ENCODE measurements at regions not wholly inside any gene's neighbourhood (a gene's known extent, or its start where the extent isn't known, plus 50 kb on each side); places are given as distances from the start of the nearest gene placed in this dataset.

DNA sequence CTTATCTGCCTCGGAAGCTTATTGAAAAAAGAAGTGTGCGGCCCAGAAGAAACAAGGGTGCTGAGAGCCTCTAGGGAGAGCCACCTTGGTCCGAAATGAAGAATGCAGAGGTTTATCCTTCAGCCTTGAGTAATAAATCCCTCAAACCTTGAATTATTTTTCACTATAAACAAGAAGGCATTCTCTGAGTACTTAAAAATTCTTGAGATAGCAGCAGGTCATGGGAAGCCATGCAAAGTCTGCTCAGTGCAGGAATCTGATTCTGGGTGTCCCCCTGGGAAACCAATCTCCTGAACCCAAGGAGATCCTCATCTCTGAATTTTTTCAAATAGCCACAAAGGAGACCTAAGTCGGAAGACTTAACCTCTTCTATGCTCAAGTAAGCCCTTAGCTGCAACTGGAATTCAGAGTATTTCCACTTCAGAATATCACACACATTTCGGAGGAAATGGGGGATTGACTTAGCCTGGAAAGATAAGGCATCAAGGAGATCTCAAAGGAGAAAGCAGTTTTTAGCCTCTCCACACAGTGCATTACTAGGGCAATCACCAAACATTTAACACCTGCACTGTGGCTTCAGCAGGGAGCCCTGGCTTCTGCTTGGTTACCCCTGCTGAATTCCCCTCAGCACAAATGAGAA lies 365.0 kb downstream of the ETS1 start:
- intact Hi-C loops (cut with DNase I; ENCODE audit: low total_unique reads), result no loop called here
- peaks cover 0 to 3% of the 10 kb centered on the region in 2 donors for H3K27me3 ChIP-seq
- H3K4me3 ChIP-seq, result no peak overlapping the region
- no peaks in the 10 kb centered on the region for H3K36me3 ChIP-seq
- H3K27ac ChIP-seq, result no peak overlapping the region
- H3K9me3 ChIP-seq, result no peaks in the 10 kb centered on the region
- TF ChIP-seq, protein P1, sequence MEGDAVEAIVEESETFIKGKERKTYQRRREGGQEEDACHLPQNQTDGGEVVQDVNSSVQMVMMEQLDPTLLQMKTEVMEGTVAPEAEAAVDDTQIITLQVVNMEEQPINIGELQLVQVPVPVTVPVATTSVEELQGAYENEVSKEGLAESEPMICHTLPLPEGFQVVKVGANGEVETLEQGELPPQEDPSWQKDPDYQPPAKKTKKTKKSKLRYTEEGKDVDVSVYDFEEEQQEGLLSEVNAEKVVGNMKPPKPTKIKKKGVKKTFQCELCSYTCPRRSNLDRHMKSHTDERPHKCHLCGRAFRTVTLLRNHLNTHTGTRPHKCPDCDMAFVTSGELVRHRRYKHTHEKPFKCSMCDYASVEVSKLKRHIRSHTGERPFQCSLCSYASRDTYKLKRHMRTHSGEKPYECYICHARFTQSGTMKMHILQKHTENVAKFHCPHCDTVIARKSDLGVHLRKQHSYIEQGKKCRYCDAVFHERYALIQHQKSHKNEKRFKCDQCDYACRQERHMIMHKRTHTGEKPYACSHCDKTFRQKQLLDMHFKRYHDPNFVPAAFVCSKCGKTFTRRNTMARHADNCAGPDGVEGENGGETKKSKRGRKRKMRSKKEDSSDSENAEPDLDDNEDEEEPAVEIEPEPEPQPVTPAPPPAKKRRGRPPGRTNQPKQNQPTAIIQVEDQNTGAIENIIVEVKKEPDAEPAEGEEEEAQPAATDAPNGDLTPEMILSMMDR (IDR thresholded peaks at IDR 0.05), result no peak
- no peak for DNase-seq
- H3K4me1 ChIP-seq, result no peaks in the 10 kb centered on the region

DNA sequence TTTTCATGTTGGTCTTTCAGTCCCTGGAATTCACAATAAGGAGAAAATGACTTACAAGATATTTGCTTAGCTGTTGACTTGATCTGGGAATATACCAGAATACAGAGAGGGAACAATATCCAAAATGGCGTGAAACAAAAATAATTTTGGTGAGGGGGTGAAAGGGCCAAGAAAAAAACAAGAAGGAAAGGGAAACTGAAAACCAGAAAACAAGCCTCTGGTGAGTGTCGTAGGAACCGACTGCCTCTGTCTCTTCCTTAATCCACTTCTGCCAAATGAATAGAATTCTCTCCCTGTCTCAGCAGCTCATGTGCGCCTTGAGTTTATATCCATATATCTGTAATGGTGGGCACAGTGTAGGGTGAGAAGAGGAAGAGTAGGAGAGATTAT lies 367.6 kb downstream of the ETS1 start:
- no peak for DNase-seq
- intact Hi-C loops (cut with DNase I; ENCODE audit: low total_unique reads), result no loop called here
- Histone ChIP-seq H3K4me1 (no peaks in the 10 kb centered on the region), H3K4me3 (no peak overlapping the region), H3K27me3 (peaks cover 0 to 3% of the 10 kb centered on the region in 2 donors), H3K27ac (no peak overlapping the region), H3K9me3 (no peaks in the 10 kb centered on the region), H3K36me3 (no peaks in the 10 kb centered on the region)
- TF ChIP-seq, protein P1 (IDR thresholded peaks at IDR 0.05), result no peak

DNA sequence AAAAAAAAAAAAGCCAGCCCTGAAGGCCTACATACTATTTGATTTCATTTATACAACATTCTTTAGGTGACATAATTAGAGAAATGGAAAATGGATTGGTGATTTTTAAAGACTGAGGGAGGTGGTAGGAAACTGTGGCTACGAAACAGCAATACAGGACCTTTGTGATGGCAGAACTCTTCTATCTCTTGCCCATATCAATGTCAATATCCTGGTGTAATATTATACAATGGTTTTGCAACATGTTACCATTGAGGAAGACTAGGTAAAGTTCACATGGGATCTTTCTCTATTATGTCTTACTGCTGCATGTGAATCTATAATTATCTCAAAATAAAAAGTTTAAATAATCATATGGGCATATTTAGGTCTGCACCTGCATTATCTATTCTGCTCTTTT lies 371.2 kb downstream of the ETS1 start:
- Histone ChIP-seq H3K36me3 (no peaks in the 10 kb centered on the region), H3K27ac (no peak overlapping the region), H3K4me3 (no peak overlapping the region), H3K9me3 (no peaks in the 10 kb centered on the region), H3K4me1 (peaks cover 0 to 9% (median 2%) of the 10 kb centered on the region in 4 donors), H3K27me3 (no peaks in the 10 kb centered on the region)
- intact Hi-C loops (cut with DNase I; ENCODE audit: low total_unique reads), result no loop called here
- DNase-seq, result no peak
- TF ChIP-seq, protein P1 (IDR thresholded peaks at IDR 0.05), result no peak

DNA sequence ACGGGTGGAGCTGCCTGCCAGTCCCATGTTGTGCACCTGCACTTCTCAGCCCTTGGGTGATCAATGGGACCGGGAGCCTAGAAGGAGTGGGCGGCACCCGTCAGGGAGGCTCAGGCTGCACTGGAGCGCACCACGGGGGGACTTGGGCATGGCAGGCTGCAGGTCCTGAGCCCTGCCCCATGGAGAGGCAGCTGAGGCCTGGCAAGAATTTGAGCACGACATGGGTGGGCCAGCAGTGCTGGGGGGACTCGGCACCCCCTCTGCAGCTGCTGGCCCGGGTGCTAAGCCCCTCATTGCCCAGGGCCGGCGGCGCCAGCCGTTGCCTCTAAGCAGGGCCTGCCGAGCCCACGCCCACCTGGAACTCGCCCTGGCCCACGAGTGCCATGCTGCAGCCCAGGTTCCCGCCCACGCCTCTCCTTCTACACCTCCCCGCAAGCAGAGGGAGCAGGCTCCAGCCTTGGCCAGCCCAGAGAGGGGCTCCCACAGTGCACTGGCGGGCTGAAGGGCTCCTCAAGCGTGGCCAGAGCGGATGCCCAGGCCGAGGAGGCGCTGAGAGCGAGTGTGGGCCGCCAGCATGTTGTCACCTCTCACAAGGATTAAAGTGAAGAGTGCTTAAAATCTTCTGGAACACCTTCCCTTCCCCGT lies 372.0 kb downstream of the ETS1 start:
- no peaks in the 10 kb centered on the region for H3K9me3 ChIP-seq
- no peaks in the 10 kb centered on the region for H3K27me3 ChIP-seq
- peaks cover 0 to 17% (median 6%) of the 10 kb centered on the region in 4 donors for H3K4me1 ChIP-seq
- intact Hi-C loops (cut with DNase I; ENCODE audit: low total_unique reads), result no loop called here
- H3K36me3 ChIP-seq, result no peaks in the 10 kb centered on the region
- H3K27ac ChIP-seq, result no peak overlapping the region
- TF ChIP-seq, protein P1 (IDR thresholded peaks at IDR 0.05), result no peak
- no peak overlapping the region for H3K4me3 ChIP-seq
- no peak for DNase-seq

DNA sequence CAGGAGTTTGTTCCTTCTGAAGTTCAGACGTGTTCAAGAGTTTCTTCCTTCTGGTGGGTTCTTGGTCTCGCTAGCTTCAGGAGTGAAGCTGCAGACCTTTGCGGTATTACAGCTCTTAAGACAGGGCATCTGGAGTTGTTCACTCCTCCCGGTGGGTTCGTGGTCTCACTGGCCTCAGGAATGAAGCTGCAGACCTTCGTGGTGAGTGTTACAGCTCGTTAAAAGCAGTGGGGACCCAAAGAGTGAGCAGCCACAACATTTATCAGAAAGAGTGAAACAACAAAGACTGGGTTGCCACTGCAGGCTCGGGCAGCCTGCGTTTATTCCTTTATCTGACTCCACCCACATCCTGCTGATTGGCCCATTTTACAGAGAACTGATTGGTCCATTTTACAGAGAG lies 373.1 kb downstream of the ETS1 start:
- no peaks in the 10 kb centered on the region for H3K36me3 ChIP-seq
- no peaks in the 10 kb centered on the region for H3K27me3 ChIP-seq
- no peak overlapping the region for H3K27ac ChIP-seq
- no peak for DNase-seq
- H3K4me1 ChIP-seq, result peaks cover 0 to 28% (median 13%) of the 10 kb centered on the region in 4 donors
- intact Hi-C loops (cut with DNase I; ENCODE audit: low total_unique reads), result no loop called here
- no peaks in the 10 kb centered on the region for H3K9me3 ChIP-seq
- H3K4me3 ChIP-seq, result no peak overlapping the region
- TF ChIP-seq, protein P1 (IDR thresholded peaks at IDR 0.05), result no peak

Data from tibial artery (tissue), 4 donors.